Smooth muscle cell (in vitro differentiated cells): ENCODE measurements at regions not wholly inside any gene's neighbourhood (a gene's known extent, or its start where the extent isn't known, plus 50 kb on each side); places are given as distances from the start of the nearest gene placed in this dataset.
"Not testable (repeated sequence)": the region's sequence is repeated elsewhere in the genome, so short reads cannot be mapped to it uniquely, and the experiment has no call there.

ENCODE experiments used
- DNase-seq: peaks from one replicate; lab custom pipeline; 2025; ENCODE audit not compliant: unreplicated experiment; lab: John Stamatoyannopoulos, UW
- H2AFZ ChIP-seq: fragments of 200-600 bp; sonication (generic); 2 replicates; pipeline ENCODE4 v1.6.0; 2016; ENCODE audit warnings: antibody characterized with exemption, low read depth, mild to moderate bottlenecking
- H3F3A ChIP-seq: fragments of 200-600 bp; sonication (generic); 2 replicates; pipeline ENCODE4 v1.6.0; 2017; ENCODE audit warnings: antibody characterized with exemption, low read depth
- H3K27ac ChIP-seq: fragments of 200-600 bp; sonication (generic); 2 replicates; pipeline ENCODE4 v1.5.1; 2016; ENCODE audit warnings: low read depth, mild to moderate bottlenecking
- H3K27me3 ChIP-seq: fragments of 200-600 bp; sonication (generic); 2 replicates; pipeline ENCODE4 v1.6.1; 2016; ENCODE audit warnings: low read depth, mild to moderate bottlenecking
- H3K36me3 ChIP-seq: fragments of 200-600 bp; sonication (generic); 2 replicates; pipeline ENCODE4 v1.5.1; 2016; ENCODE audit warnings: low read depth
- H3K4me1 ChIP-seq: fragments of 200-600 bp; sonication (generic); 2 replicates; pipeline ENCODE4 v1.5.1; 2016; ENCODE audit warnings: low read depth
- H3K4me2 ChIP-seq: fragments of 200-600 bp; sonication (generic); 2 replicates; pipeline ENCODE4 v1.6.0; 2016; ENCODE audit warnings: mild to moderate bottlenecking
- H3K4me3 ChIP-seq: fragments of 200-600 bp; sonication (generic); 2 replicates; pipeline ENCODE4 v1.5.1; 2016; ENCODE audit warnings: mild to moderate bottlenecking
- H3K79me2 ChIP-seq: fragments of 200-600 bp; sonication (generic); 2 replicates; pipeline ENCODE4 v1.6.0; 2016; ENCODE audit warnings: low read depth, mild to moderate bottlenecking
- H3K9ac ChIP-seq: fragments of 200-600 bp; sonication (generic); 2 replicates; pipeline ENCODE4 v1.6.0; 2016; ENCODE audit warnings: low read depth
- H3K9me3 ChIP-seq: fragments of 200-600 bp; sonication (generic); replicated peaks from 2 replicates; pipeline ENCODE4 v1.5.1; 2016; ENCODE audit warnings: low read depth
- H4K20me1 ChIP-seq: fragments of 200-600 bp; sonication (generic); 2 replicates; pipeline ENCODE4 v1.6.0; 2016; ENCODE audit warnings: low read depth
- WGBS: methylation state at CpG from one replicate; pipeline ENCODE4 v1.1.7; 2016; ENCODE audit warnings: low lambda C conversion rate; 5-methylcytosine and 5-hydroxymethylcytosine counted together
- TF ChIP-seq, protein P1 (sequence below): fragments of 200-600 bp; sonication (generic); IDR thresholded peaks from 2 replicates; pipeline ENCODE4 v1.5.1; 2017; ENCODE audit warnings: borderline replicate concordance, mild to moderate bottlenecking, antibody characterized with exemption; ENCODE audit not compliant: insufficient read depth, poor library complexity, severe bottlenecking

DNA sequence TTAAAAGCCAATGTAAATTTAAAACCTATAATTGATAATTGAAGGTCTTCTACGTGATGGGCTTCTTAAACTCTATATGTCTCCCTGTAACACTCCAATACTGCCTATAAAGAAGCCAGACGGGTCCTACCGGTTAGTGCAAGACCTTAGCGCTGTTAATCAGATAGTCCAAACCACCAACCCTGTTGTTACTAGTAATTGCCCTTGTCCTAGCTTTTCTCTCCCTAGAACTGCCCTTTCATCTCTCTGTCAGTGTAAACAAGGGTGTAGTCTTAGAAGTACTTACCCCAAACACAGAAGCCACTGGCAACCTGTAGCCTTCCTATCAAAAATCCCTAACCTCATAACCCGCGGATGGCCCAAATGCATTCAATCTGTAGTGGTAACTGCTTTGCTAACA is 243.0 kb upstream of the DIO3 start:
- TF ChIP-seq, protein P1, sequence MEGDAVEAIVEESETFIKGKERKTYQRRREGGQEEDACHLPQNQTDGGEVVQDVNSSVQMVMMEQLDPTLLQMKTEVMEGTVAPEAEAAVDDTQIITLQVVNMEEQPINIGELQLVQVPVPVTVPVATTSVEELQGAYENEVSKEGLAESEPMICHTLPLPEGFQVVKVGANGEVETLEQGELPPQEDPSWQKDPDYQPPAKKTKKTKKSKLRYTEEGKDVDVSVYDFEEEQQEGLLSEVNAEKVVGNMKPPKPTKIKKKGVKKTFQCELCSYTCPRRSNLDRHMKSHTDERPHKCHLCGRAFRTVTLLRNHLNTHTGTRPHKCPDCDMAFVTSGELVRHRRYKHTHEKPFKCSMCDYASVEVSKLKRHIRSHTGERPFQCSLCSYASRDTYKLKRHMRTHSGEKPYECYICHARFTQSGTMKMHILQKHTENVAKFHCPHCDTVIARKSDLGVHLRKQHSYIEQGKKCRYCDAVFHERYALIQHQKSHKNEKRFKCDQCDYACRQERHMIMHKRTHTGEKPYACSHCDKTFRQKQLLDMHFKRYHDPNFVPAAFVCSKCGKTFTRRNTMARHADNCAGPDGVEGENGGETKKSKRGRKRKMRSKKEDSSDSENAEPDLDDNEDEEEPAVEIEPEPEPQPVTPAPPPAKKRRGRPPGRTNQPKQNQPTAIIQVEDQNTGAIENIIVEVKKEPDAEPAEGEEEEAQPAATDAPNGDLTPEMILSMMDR = no peak
- 52% methylated on average over 6 of the region's 6 CpGs for WGBS
- no peaks in the 10 kb centered on the region for H3K79me2 ChIP-seq

DNA sequence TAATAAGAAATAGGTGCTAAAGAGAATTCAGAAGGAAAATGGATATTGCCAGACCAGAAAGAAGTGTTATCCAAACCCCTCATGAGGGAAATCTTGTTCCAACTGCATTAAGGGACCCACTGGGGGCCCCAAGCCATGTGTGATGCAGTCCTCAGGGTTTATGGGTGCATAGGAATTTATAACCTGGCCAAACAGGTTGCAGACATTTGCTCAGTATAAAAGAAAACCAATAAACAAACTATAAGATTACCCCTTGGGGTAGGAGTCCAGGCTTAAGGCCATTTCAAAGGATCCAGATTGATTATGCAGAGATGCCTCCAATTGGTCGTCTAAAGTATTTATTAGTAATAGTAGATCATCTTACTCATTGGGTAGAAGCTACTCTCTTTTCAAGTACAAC is 240.9 kb upstream of the DIO3 start:
- TF ChIP-seq, protein P1 = no peak
- Histone ChIP-seq H4K20me1 (no peaks in the 10 kb centered on the region), H2AFZ (no peak overlapping the region), H3K9me3 (no peaks in the 10 kb centered on the region), H3K36me3 (no peaks in the 10 kb centered on the region), H3K9ac (no peak overlapping the region), H3K4me2 (no peak overlapping the region), H3K4me1 (peaks cover 3% of the 10 kb centered on the region), H3F3A (peaks cover 9% of the 10 kb centered on the region), H3K27ac (no peak overlapping the region), H3K27me3 (no peaks in the 10 kb centered on the region), H3K79me2 (no peaks in the 10 kb centered on the region), H3K4me3 (no peak overlapping the region)
- no peak for DNase-seq
- 84% methylated on average over 1 of the region's 1 CpG for WGBS

More for the DNA sequence above, 243.0 kb upstream of the DIO3 start:
- H3K9me3 ChIP-seq = no peaks in the 10 kb centered on the region
- peak overlapping the region; percentile 29 for H3K27ac ChIP-seq
- no peaks in the 10 kb centered on the region for H3K36me3 ChIP-seq
- H3K27me3 ChIP-seq = no peaks in the 10 kb centered on the region
- H3K9ac ChIP-seq = no peak overlapping the region
- H3K4me1 ChIP-seq = peaks cover 3% of the 10 kb centered on the region
- no peak overlapping the region for H3K4me3 ChIP-seq
- no peak overlapping the region for H3K4me2 ChIP-seq
- no peak for DNase-seq
- no peaks in the 10 kb centered on the region for H3F3A ChIP-seq
- no peaks in the 10 kb centered on the region for H4K20me1 ChIP-seq
- no peak overlapping the region for H2AFZ ChIP-seq

DNA sequence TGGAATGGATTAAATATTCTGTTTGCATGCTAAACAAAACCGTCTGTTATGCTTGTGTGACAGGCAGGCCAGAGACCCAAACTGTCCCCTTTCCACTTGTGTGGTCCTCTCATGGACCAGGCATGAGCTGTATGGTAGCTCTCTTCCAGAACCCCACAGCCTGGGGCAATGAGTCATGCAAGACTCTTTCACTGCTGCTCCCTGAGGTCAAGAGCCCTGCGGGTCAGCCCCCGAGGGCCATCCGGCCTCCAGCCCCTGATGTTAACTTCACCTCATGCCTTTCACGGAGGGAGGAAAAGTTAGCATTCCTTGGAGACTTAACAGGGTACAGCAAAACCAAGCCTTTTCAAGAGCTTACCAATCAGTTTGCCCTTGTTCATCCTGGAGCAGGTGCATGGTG is 239.1 kb upstream of the DIO3 start:
- H3K27ac ChIP-seq = no peak overlapping the region
- H3K9ac ChIP-seq = no peak overlapping the region
- H2AFZ ChIP-seq = no peak overlapping the region
- H4K20me1 ChIP-seq = no peaks in the 10 kb centered on the region
- no peaks in the 10 kb centered on the region for H3K27me3 ChIP-seq
- DNase-seq = no peak
- H3K4me1 ChIP-seq = peaks cover 3% of the 10 kb centered on the region
- no peaks in the 10 kb centered on the region for H3K79me2 ChIP-seq
- WGBS = 67% methylated on average over 5 of the region's 5 CpGs
- H3K4me3 ChIP-seq = no peak overlapping the region
- TF ChIP-seq, protein P1 = no peak
- no peaks in the 10 kb centered on the region for H3K36me3 ChIP-seq
- H3K9me3 ChIP-seq = no peaks in the 10 kb centered on the region
- peaks cover 9% of the 10 kb centered on the region for H3F3A ChIP-seq
- no peak overlapping the region for H3K4me2 ChIP-seq

DNA sequence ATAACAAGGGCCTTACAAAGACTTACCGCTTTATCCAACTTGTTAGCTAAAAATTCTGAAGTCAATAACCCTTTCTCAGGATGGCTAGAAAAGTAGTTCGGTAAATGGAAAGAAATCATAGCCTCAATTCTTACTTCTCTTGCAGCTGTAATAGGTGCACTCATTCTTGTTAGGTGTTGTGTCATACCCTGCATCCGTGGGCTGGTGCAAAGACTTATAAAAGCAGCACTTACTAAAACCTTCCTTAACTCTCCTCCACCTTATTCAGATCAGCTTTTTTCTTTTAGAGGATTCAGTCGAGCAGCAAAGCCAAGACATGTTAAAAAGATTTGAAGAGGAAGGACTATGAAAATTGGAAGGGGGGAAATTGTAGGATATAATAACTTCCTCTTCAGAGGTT is 238.2 kb upstream of the DIO3 start:
- Histone ChIP-seq H3K9ac (no peak overlapping the region), H2AFZ (no peak overlapping the region), H3K9me3 (no peaks in the 10 kb centered on the region), H3K27ac (no peak overlapping the region), H4K20me1 (no peaks in the 10 kb centered on the region), H3K4me3 (no peak overlapping the region), H3K27me3 (no peaks in the 10 kb centered on the region), H3K36me3 (no peaks in the 10 kb centered on the region), H3F3A (peaks cover 9% of the 10 kb centered on the region), H3K79me2 (no peaks in the 10 kb centered on the region), H3K4me2 (no peak overlapping the region), H3K4me1 (peaks cover 3% of the 10 kb centered on the region)
- WGBS = 92% methylated on average over 4 of the region's 4 CpGs
- TF ChIP-seq, protein P1 = no peak
- DNase-seq = no peak

DNA sequence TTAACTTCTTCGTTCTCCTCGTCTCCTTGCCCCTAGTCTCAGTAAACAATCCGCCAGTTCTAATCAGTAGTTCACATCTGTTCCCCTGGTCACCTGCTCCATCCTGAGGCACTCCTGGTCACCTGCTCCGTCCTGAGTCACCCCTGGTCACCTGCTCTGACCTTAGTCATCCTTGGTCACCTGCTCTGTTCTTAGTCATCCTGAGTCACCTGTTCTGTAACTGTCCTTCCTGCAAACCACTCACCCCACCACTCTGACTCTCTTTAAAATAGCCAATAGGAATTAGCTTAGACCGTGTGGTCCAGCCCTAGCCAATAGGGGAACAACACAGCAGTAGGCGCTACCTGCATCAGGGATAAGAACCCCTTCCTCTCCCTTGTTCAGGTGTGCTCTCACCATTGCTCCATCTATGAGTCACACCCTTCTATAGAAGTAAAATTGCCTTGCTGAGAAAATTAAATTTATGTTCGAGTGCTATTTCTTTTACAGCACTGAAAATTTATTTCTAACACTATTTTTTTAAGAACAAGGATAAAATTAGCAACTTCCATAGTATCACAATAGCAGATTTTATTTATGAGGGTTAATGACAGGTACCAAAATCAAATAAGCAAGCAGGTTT is 237.6 kb upstream of the DIO3 start:
- WGBS = 92% methylated on average over 7 of the region's 7 CpGs
- H3K9me3 ChIP-seq, H3K79me2 ChIP-seq, H3K27me3 ChIP-seq, H3K36me3 ChIP-seq, H2AFZ ChIP-seq, DNase-seq, H3K4me1 ChIP-seq, H3F3A ChIP-seq, H4K20me1 ChIP-seq, H3K4me3 ChIP-seq: not testable (repeated sequence)
- Histone ChIP-seq H3K4me2 (peak overlapping the region; percentile 39), H3K27ac (peak overlapping the region; percentile 47), H3K9ac (peak overlapping the region; percentile 40)
